ENCODE measurements at regions not wholly inside any gene's neighbourhood (a gene's known extent, or its start where the extent isn't known, plus 50 kb on each side); places are given as distances from the start of the nearest gene placed in this dataset.

GRCh38 chr10:126842356-126842755 is 62.9 kb upstream of the DOCK1 start:
- TF ChIP-seq POLR2AphosphoS5 (IDR thresholded peaks at IDR 0.05): no peak
- TF ChIP-seq, protein P1, sequence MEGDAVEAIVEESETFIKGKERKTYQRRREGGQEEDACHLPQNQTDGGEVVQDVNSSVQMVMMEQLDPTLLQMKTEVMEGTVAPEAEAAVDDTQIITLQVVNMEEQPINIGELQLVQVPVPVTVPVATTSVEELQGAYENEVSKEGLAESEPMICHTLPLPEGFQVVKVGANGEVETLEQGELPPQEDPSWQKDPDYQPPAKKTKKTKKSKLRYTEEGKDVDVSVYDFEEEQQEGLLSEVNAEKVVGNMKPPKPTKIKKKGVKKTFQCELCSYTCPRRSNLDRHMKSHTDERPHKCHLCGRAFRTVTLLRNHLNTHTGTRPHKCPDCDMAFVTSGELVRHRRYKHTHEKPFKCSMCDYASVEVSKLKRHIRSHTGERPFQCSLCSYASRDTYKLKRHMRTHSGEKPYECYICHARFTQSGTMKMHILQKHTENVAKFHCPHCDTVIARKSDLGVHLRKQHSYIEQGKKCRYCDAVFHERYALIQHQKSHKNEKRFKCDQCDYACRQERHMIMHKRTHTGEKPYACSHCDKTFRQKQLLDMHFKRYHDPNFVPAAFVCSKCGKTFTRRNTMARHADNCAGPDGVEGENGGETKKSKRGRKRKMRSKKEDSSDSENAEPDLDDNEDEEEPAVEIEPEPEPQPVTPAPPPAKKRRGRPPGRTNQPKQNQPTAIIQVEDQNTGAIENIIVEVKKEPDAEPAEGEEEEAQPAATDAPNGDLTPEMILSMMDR (IDR thresholded peaks at IDR 0.05): no peak
- no peak for TF ChIP-seq POLR2A (IDR thresholded peaks at IDR 0.05)
